ENCODE measurements at regions not wholly inside any gene's neighbourhood (a gene's known extent, or its start where the extent isn't known, plus 50 kb on each side); places are given as distances from the start of the nearest gene placed in this dataset.

- in situ Hi-C loops (cut with MboI): no loop called here
- H2AFZ ChIP-seq (ENCODE audit: low read depth, low read length): no peak overlapping the region
- CTCF ChIA-PET (ENCODE audit: low intra/inter-chr PET ratio): no interaction called here
- no peak for ATAC-seq
- no peaks in the 10 kb centered on the region for H3K9me3 ChIP-seq (replicated peaks; ENCODE audit: control insufficient read depth, insufficient read depth, low read depth, low read length)
- no peak for FAIRE-seq
- H3K27me3 ChIP-seq (ENCODE audit: control insufficient read depth in 2 of 2, insufficient read depth in 2 of 2, low read length in 2 of 2): no peaks in the 10 kb centered on the region
- no peak for TF ChIP-seq EHMT2 (IDR thresholded peaks at IDR 0.05)
- TF ChIP-seq, protein P1, sequence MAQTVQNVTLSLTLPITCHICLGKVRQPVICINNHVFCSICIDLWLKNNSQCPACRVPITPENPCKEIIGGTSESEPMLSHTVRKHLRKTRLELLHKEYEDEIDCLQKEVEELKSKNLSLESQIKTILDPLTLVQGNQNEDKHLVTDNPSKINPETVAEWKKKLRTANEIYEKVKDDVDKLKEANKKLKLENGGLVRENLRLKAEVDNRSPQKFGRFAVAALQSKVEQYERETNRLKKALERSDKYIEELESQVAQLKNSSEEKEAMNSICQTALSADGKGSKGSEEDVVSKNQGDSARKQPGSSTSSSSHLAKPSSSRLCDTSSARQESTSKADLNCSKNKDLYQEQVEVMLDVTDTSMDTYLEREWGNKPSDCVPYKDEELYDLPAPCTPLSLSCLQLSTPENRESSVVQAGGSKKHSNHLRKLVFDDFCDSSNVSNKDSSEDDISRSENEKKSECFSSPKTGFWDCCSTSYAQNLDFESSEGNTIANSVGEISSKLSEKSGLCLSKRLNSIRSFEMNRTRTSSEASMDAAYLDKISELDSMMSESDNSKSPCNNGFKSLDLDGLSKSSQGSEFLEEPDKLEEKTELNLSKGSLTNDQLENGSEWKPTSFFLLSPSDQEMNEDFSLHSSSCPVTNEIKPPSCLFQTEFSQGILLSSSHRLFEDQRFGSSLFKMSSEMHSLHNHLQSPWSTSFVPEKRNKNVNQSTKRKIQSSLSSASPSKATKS (CRISPR knock-in tag; IDR thresholded peaks at IDR 0.05): no peak
- intact Hi-C loops (cut with micrococcal nuclease): no loop called here
- H3K36me3 ChIP-seq (ENCODE audit: control insufficient read depth, insufficient read depth, low read length): no peaks in the 10 kb centered on the region
- no peak for DNase-seq (ENCODE audit: extremely low read depth in 1 of 4, low spot score in 3 of 4)
- H3K4me3 ChIP-seq: no peak overlapping the region
- no peaks in the 10 kb centered on the region for H3K79me2 ChIP-seq (ENCODE audit: control insufficient read depth, insufficient read depth, low read length)
- H4K20me1 ChIP-seq (replicated peaks; ENCODE audit: control insufficient read depth, insufficient read depth, low read length): no peaks in the 10 kb centered on the region
- POLR2A ChIA-PET: no interaction called here
- 4% methylated on average over 6 of the region's 6 CpGs for WGBS (ENCODE audit: insufficient coverage, low coverage, missing lambda C conversion rate)
- no peak overlapping the region for H3K27ac ChIP-seq (ENCODE audit: extremely low read depth, low read depth, low read length)
- no peak overlapping the region for H3K9ac ChIP-seq (ENCODE audit: insufficient read depth in 1 of 2, low read depth in 2 of 2, low read length in 2 of 2)
- no peak overlapping the region for H3K4me2 ChIP-seq (ENCODE audit: insufficient read depth, low read length)
- H3K4me1 ChIP-seq (replicated peaks in 1 of 2; ENCODE audit: control insufficient read depth in 2 of 2, insufficient read depth in 2 of 2, low read length in 2 of 2): no peaks in the 10 kb centered on the region
- no TSS peak for BruUV-seq (replicated peaks)
- no peaks in the 10 kb centered on the region for H3K9me1 ChIP-seq (ENCODE audit: control insufficient read depth, insufficient read depth, low read length)
Observed at GRCh38 chrX:39020051-39020669, 218.9 kb downstream of the MID1IP1 start.

GRCh38 chrX:39022106-39022505 lies 220.8 kb downstream of the MID1IP1 start:
- H2AFZ ChIP-seq (ENCODE audit: low read depth, low read length): no peak overlapping the region
- H4K20me1 ChIP-seq (replicated peaks; ENCODE audit: control insufficient read depth, insufficient read depth, low read length): no peaks in the 10 kb centered on the region
- ChIA-PET POLR2A (no interaction called here), CTCF (ENCODE audit: low intra/inter-chr PET ratio) (no interaction called here)
- H3K4me3 ChIP-seq: no peak overlapping the region
- H3K9ac ChIP-seq (ENCODE audit: insufficient read depth in 1 of 2, low read depth in 2 of 2, low read length in 2 of 2): no peak overlapping the region
- in situ Hi-C loops (cut with MboI) (no loop called here), intact Hi-C loops (cut with micrococcal nuclease) (no loop called here)
- no peak overlapping the region for H3K4me2 ChIP-seq (ENCODE audit: insufficient read depth, low read length)
- H3K9me1 ChIP-seq (ENCODE audit: control insufficient read depth, insufficient read depth, low read length): no peaks in the 10 kb centered on the region
- no peak overlapping the region for H3K27ac ChIP-seq (ENCODE audit: extremely low read depth, low read depth, low read length)
- WGBS (ENCODE audit: insufficient coverage, low coverage, missing lambda C conversion rate): 5% methylated on average over 2 of the region's 2 CpGs
- no peaks in the 10 kb centered on the region for H3K9me3 ChIP-seq (replicated peaks; ENCODE audit: control insufficient read depth, insufficient read depth, low read depth, low read length)
- ATAC-seq (no peak), DNase-seq (ENCODE audit: extremely low read depth in 1 of 4, low spot score in 3 of 4) (no peak), FAIRE-seq (no peak)
- H3K79me2 ChIP-seq (ENCODE audit: control insufficient read depth, insufficient read depth, low read length): no peaks in the 10 kb centered on the region
- no peaks in the 10 kb centered on the region for H3K36me3 ChIP-seq (ENCODE audit: control insufficient read depth, insufficient read depth, low read length)
- H3K4me1 ChIP-seq (replicated peaks in 1 of 2; ENCODE audit: control insufficient read depth in 2 of 2, insufficient read depth in 2 of 2, low read length in 2 of 2): no peaks in the 10 kb centered on the region
- BruUV-seq (replicated peaks): no TSS peak
- TF ChIP-seq SIN3B (IDR thresholded peaks at IDR 0.05; ENCODE audit: low read depth): no peak
- TF ChIP-seq SMAD3 (CRISPR knock-in tag; conservative IDR thresholded peaks at IDR 0.05): no peak
- no peak for TF ChIP-seq ZNF277 (CRISPR knock-in tag; IDR thresholded peaks at IDR 0.05; ENCODE audit: borderline replicate concordance)
- TF ChIP-seq NR4A1 (CRISPR knock-in tag; IDR thresholded peaks at IDR 0.05): no peak
- TF ChIP-seq NR4A1 (tag; IDR thresholded peaks at IDR 0.05): no peak
- TF ChIP-seq ZNF589 (CRISPR knock-in tag; IDR thresholded peaks at IDR 0.05; ENCODE audit: low read depth): no peak
- H3K27me3 ChIP-seq (ENCODE audit: control insufficient read depth in 2 of 2, insufficient read depth in 2 of 2, low read length in 2 of 2): no peaks in the 10 kb centered on the region
